H9 (cell line): ENCODE measurements at regions not wholly inside any gene's neighbourhood (a gene's known extent, or its start where the extent isn't known, plus 50 kb on each side); places are given as distances from the start of the nearest gene placed in this dataset.

Experiments used
- DNase-seq: peaks from one replicate; pipeline ENCODE4 v3.0.0-alpha.2; 2017
- H2AFZ ChIP-seq: one replicate; pipeline ENCODE4 v1.6.1; 2013; ENCODE audit warnings: mild to moderate bottlenecking, low read length, control low read depth, moderate library complexity
- H2AK5ac ChIP-seq: 2 replicates; pipeline ENCODE4 v1.6.1; 2013; ENCODE audit warnings: low read length, control low read depth, mixed read lengths; ENCODE audit not compliant: insufficient read length
- H2BK120ac ChIP-seq: one replicate; pipeline ENCODE4 v1.6.1; 2013; ENCODE audit warnings: low read depth, mild to moderate bottlenecking, low read length, control low read depth, inconsistent platforms; ENCODE audit not compliant: poor library complexity, severe bottlenecking
- H2BK12ac ChIP-seq: 2 replicates; pipeline ENCODE4 v1.6.1; 2013; ENCODE audit warnings: low read length, control low read depth, mixed read lengths, low read depth; ENCODE audit not compliant: insufficient read length
- H2BK15ac ChIP-seq: 2 replicates; pipeline ENCODE4 v1.6.1; 2013; ENCODE audit warnings: low read depth, low read length, control low read depth
- H2BK20ac ChIP-seq: one replicate; pipeline ENCODE4 v1.6.1; 2013; ENCODE audit warnings: low read depth, mild to moderate bottlenecking, low read length, control low read depth, inconsistent platforms; ENCODE audit not compliant: poor library complexity, severe bottlenecking
- H2BK5ac ChIP-seq: 2 replicates; pipeline ENCODE4 v1.6.1; 2013; ENCODE audit warnings: low read length, control low read depth, mixed read lengths; ENCODE audit not compliant: insufficient read length
- H3K14ac ChIP-seq: 2 replicates; pipeline ENCODE4 v1.6.1; 2013; ENCODE audit warnings: low read length, control low read depth; ENCODE audit not compliant: insufficient read depth
- H3K18ac ChIP-seq: 2 replicates; pipeline ENCODE4 v1.6.1; 2013; ENCODE audit warnings: low read depth, mild to moderate bottlenecking, mixed read lengths, low read length, control low read depth; ENCODE audit not compliant: insufficient read length
- H3K23ac ChIP-seq: 2 replicates; pipeline ENCODE4 v1.6.1; 2013; ENCODE audit warnings: low read length, control low read depth, mixed read lengths, low read depth; ENCODE audit not compliant: insufficient read length
- H3K23me2 ChIP-seq: 2 replicates; pipeline ENCODE4 v1.6.1; 2013; ENCODE audit warnings: low read depth, mild to moderate bottlenecking, mixed read lengths, low read length, control low read depth; ENCODE audit not compliant: insufficient read length, poor library complexity, severe bottlenecking
- H3K27ac ChIP-seq: 2 replicates; pipeline ENCODE4 v1.5.1; 2013; ENCODE audit warnings: low read length, control low read depth, mixed read lengths, low read depth; ENCODE audit not compliant: insufficient read length
- H3K27me3 ChIP-seq: 2 replicates; pipeline ENCODE4 v1.6.1; 2013; ENCODE audit warnings: low read length, control low read depth, inconsistent platforms; ENCODE audit not compliant: insufficient read depth
- H3K4ac ChIP-seq: 2 replicates; pipeline ENCODE4 v1.6.1; 2013; ENCODE audit warnings: low read depth, mild to moderate bottlenecking, control low read depth, inconsistent platforms, low read length, moderate library complexity
- H3K4me1 ChIP-seq: 2 replicates; pipeline ENCODE4 v1.6.1; 2013; ENCODE audit warnings: low read length, control low read depth, inconsistent platforms; ENCODE audit not compliant: insufficient read depth
- H3K4me2 ChIP-seq: 2 replicates; pipeline ENCODE4 v1.6.1; 2013; ENCODE audit warnings: low read length, control low read depth, mixed read lengths; ENCODE audit not compliant: insufficient read length, insufficient read depth
- H3K56ac ChIP-seq: 2 replicates; pipeline ENCODE4 v1.6.1; 2013; ENCODE audit warnings: low read depth, mild to moderate bottlenecking, mixed read lengths, low read length, control low read depth; ENCODE audit not compliant: insufficient read length
- H3K79me1 ChIP-seq: 2 replicates; pipeline ENCODE4 v1.6.1; 2013; ENCODE audit warnings: low read depth, mild to moderate bottlenecking, moderate library complexity, low read length, control low read depth, inconsistent platforms; ENCODE audit not compliant: insufficient read depth, poor library complexity, severe bottlenecking
- H3K79me2 ChIP-seq: 2 replicates; pipeline ENCODE4 v1.6.1; 2013; ENCODE audit warnings: low read length, control low read depth, inconsistent platforms; ENCODE audit not compliant: insufficient read depth
- H3K9ac ChIP-seq: 2 replicates; pipeline ENCODE4 v1.6.1; 2013; ENCODE audit warnings: low read length, control low read depth, mixed read lengths; ENCODE audit not compliant: insufficient read length; ENCODE audit errors: extremely low read depth
- H3K9me3 ChIP-seq: one replicate; pipeline ENCODE4 v1.6.1; 2013; ENCODE audit warnings: low read depth, low read length, inconsistent platforms; ENCODE audit not compliant: control insufficient read depth
- H3T11ph ChIP-seq: one replicate; pipeline ENCODE4 v1.6.1; 2013; ENCODE audit warnings: mild to moderate bottlenecking, low read length, control low read depth, inconsistent platforms
- H4K20me1 ChIP-seq: one replicate; pipeline ENCODE4 v1.6.1; 2013; ENCODE audit not compliant: control insufficient read depth, insufficient read length, insufficient read depth
- H4K5ac ChIP-seq: 2 replicates; pipeline ENCODE4 v1.6.1; 2013; ENCODE audit warnings: low read depth, mild to moderate bottlenecking, mixed read lengths, low read length, control low read depth; ENCODE audit not compliant: insufficient read length
- H4K8ac ChIP-seq: replicated peaks from 2 replicates; pipeline ENCODE4 v1.6.1; 2013; ENCODE audit warnings: low read length, control low read depth, mixed read lengths, low read depth; ENCODE audit not compliant: insufficient read length
- H4K91ac ChIP-seq: 2 replicates; pipeline ENCODE4 v1.6.1; 2013; ENCODE audit warnings: low read depth, mild to moderate bottlenecking, moderate library complexity, mixed read lengths, low read length, control low read depth; ENCODE audit not compliant: insufficient read length
- H3K27ac Mint-ChIP-seq, 3 experiments: 2 replicates in 2 of 3; 3 replicates in 1 of 3; pipeline ENCODE4 v1.8.0; 2020 to 2021; ENCODE audit warnings: mixed read lengths in 3 of 3, mild to moderate bottlenecking in 1 of 3, moderate library complexity in 1 of 3
- H3K27me3 Mint-ChIP-seq: 2 replicates; pipeline ENCODE4 v1.8.0; 2021; ENCODE audit warnings: low read depth, mild to moderate bottlenecking, moderate library complexity, mixed read lengths
- H3K36me3 Mint-ChIP-seq, 3 experiments: 2 replicates in 2 of 3; 3 replicates in 1 of 3; pipeline ENCODE4 v1.8.0; 2020 to 2021; ENCODE audit warnings: low read depth in 3 of 3, mixed read lengths in 3 of 3; ENCODE audit not compliant: insufficient read depth in 1 of 3
- H3K4me1 Mint-ChIP-seq, 2 experiments: 2 replicates each; pipeline ENCODE4 v1.8.0; 2020; ENCODE audit warnings: mixed read lengths in 2 of 2
- H3K4me3 Mint-ChIP-seq, 2 experiments: 2 replicates in 1 of 2; 3 replicates in 1 of 2; pipeline ENCODE4 v1.8.0; 2020 to 2021; ENCODE audit warnings: mild to moderate bottlenecking in 2 of 2, mixed read lengths in 2 of 2, moderate library complexity in 1 of 2
- H3K9me3 Mint-ChIP-seq, 2 experiments: 2 replicates in 1 of 2; 3 replicates in 1 of 2; pipeline ENCODE4 v1.8.0; 2020; ENCODE audit warnings: mild to moderate bottlenecking in 2 of 2, mixed read lengths in 2 of 2, moderate library complexity in 1 of 2
- CTCF ChIP-seq: fragments of 200-600 bp; sonication (generic); conservative IDR thresholded peaks from 3 replicates; pipeline ENCODE4 v1.8.0; 2021; ENCODE audit warnings: antibody characterized with exemption, mild to moderate bottlenecking
- WGBS: extraction: QIAGEN DNeasy Blood & Tissue Kit; methylation state at CpG from one replicate; pipeline ENCODE4 v1.1.7; 2013; ENCODE audit warnings: missing lambda C conversion rate, low lambda C conversion rate, mixed read lengths; ENCODE audit not compliant: insufficient read length; ENCODE audit errors: extremely low coverage; 5-methylcytosine and 5-hydroxymethylcytosine counted together

GRCh38 chr5:89871906-89872305 is 537.6 kb downstream of the CETN3 start:
- H3K23me2 ChIP-seq, result no peaks in the 10 kb centered on the region
- no peak overlapping the region for H2BK12ac ChIP-seq
- no peaks in the 10 kb centered on the region for H3K36me3 Mint-ChIP-seq
- no peaks in the 10 kb centered on the region for H3K79me2 ChIP-seq
- no peaks in the 10 kb centered on the region for H4K20me1 ChIP-seq
- no peak overlapping the region for H4K8ac ChIP-seq
- H2AFZ ChIP-seq, result no peak overlapping the region
- no peaks in the 10 kb centered on the region for H3K9me3 Mint-ChIP-seq
- H3K4me2 ChIP-seq, result no peak overlapping the region
- peak overlapping the region in 1 of 3 experiments; percentile 75; a peak in 1 of 7 replicates for H3K27ac Mint-ChIP-seq
- no peak overlapping the region for H3K27ac ChIP-seq
- no peak overlapping the region for H2BK20ac ChIP-seq
- H3K9ac ChIP-seq, result no peak overlapping the region
- no peak overlapping the region for H4K5ac ChIP-seq
- no peaks in the 10 kb centered on the region; the same call in 1 of the 2 replicates for H3K4me1 ChIP-seq
- no peak overlapping the region for H2BK15ac ChIP-seq
- no peak overlapping the region for H3K56ac ChIP-seq
- H3T11ph ChIP-seq, result no peak overlapping the region
- no peak overlapping the region for H2BK120ac ChIP-seq
- H3K4me1 Mint-ChIP-seq, result peaks cover 11 to 12% of the 10 kb centered on the region in 2 experiments
- H3K27me3 Mint-ChIP-seq, result no peaks in the 10 kb centered on the region
- H2AK5ac ChIP-seq, result no peak overlapping the region
- H3K4ac ChIP-seq, result no peak overlapping the region
- H4K91ac ChIP-seq, result no peak overlapping the region
- no peaks in the 10 kb centered on the region for H3K79me1 ChIP-seq
- no peak overlapping the region for H3K14ac ChIP-seq
- H3K9me3 ChIP-seq, result no peaks in the 10 kb centered on the region
- DNase-seq, result no peak
- no CpG with 5 or more reads among the region's 2 CpGs for WGBS
- TF ChIP-seq CTCF, result no peak
- no peaks in the 10 kb centered on the region for H3K27me3 ChIP-seq
- H3K18ac ChIP-seq, result no peak overlapping the region
- no peak overlapping the region for H3K23ac ChIP-seq
- no peak overlapping the region for H2BK5ac ChIP-seq
- no peak overlapping the region for H3K4me3 Mint-ChIP-seq
